ENCODE measurements at regions not wholly inside any gene's neighbourhood (a gene's known extent, or its start where the extent isn't known, plus 50 kb on each side); places are given as distances from the start of the nearest gene placed in this dataset.

DNA sequence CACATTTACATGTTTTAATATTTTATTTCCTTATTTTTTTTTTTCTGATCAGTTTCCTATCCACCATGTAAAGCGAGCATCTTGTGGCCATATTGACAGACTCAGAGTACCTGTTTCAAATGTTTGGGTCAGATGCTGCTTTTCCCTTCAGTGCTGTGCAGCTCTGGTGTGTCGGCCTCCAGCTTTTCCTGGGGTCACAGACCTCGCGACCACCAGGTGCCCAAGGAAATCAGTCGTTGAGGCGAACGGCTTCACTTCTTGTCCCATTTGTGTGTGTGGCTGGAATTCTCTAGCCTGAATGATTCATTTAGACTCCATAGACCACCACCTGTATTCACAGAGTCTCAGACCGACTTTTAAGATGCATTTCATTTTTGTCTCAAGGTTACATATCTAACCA is 166.9 kb upstream of the SPRY4 start:
- no peak for TF ChIP-seq POLR2A (IDR thresholded peaks at IDR 0.05)
- TF ChIP-seq, protein P1, sequence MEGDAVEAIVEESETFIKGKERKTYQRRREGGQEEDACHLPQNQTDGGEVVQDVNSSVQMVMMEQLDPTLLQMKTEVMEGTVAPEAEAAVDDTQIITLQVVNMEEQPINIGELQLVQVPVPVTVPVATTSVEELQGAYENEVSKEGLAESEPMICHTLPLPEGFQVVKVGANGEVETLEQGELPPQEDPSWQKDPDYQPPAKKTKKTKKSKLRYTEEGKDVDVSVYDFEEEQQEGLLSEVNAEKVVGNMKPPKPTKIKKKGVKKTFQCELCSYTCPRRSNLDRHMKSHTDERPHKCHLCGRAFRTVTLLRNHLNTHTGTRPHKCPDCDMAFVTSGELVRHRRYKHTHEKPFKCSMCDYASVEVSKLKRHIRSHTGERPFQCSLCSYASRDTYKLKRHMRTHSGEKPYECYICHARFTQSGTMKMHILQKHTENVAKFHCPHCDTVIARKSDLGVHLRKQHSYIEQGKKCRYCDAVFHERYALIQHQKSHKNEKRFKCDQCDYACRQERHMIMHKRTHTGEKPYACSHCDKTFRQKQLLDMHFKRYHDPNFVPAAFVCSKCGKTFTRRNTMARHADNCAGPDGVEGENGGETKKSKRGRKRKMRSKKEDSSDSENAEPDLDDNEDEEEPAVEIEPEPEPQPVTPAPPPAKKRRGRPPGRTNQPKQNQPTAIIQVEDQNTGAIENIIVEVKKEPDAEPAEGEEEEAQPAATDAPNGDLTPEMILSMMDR (IDR thresholded peaks at IDR 0.05): no peak
- DNase-seq (ENCODE audit: low spot score in 2 of 2): no peak
- intact Hi-C loops (cut with DNase I; ENCODE audit: low total_unique reads): no loop called here
- H3K4me3 ChIP-seq (ENCODE audit: low read depth, poor library complexity, severe bottlenecking): no peak overlapping the region
- WGBS, 2 donors: 77 to 87% methylated on average over 8 of the region's 8 CpGs

GRCh38 chr5:142491270-142491669 is 166.4 kb upstream of the SPRY4 start:
- no peak overlapping the region for H3K4me3 ChIP-seq (ENCODE audit: low read depth, poor library complexity, severe bottlenecking)
- 61 to 68% methylated on average over 8 of the region's 8 CpGs for WGBS, 2 donors
- intact Hi-C loops (cut with DNase I; ENCODE audit: low total_unique reads): no loop called here
- TF ChIP-seq POLR2A (IDR thresholded peaks at IDR 0.05): no peak
- TF ChIP-seq, protein P1 (IDR thresholded peaks at IDR 0.05): no peak
- no peak for DNase-seq (ENCODE audit: low spot score in 2 of 2)

- DNase-seq (ENCODE audit: low spot score in 2 of 2): no peak
- TF ChIP-seq, protein P1 (IDR thresholded peaks at IDR 0.05): no peak
- TF ChIP-seq POLR2A (IDR thresholded peaks at IDR 0.05): no peak
- intact Hi-C loops (cut with DNase I; ENCODE audit: low total_unique reads): no loop called here
- 59 to 69% methylated on average over 2 of the region's 2 CpGs for WGBS, 2 donors
- no peak overlapping the region for H3K4me3 ChIP-seq (ENCODE audit: low read depth, poor library complexity, severe bottlenecking)
Measured at GRCh38 chr5:142486581-142486980, 161.8 kb upstream of the SPRY4 start.

- H3K4me3 ChIP-seq (ENCODE audit: low read depth, poor library complexity, severe bottlenecking): no peak overlapping the region
- no peak for DNase-seq (ENCODE audit: low spot score in 2 of 2)
- intact Hi-C loops (cut with DNase I; ENCODE audit: low total_unique reads): no loop called here
- no peak for TF ChIP-seq POLR2A (IDR thresholded peaks at IDR 0.05)
- TF ChIP-seq, protein P1 (IDR thresholded peaks at IDR 0.05): no peak
- WGBS, 2 donors: 62 to 70% methylated on average over 2 of the region's 2 CpGs
Measured at GRCh38 chr5:142486020-142486419, 161.2 kb upstream of the SPRY4 start.

- intact Hi-C loops (cut with DNase I; ENCODE audit: low total_unique reads): no loop called here
- 95 to 97% methylated on average over 2 of the region's 2 CpGs for WGBS, 2 donors
- no peak overlapping the region for H3K4me3 ChIP-seq (ENCODE audit: low read depth, poor library complexity, severe bottlenecking)
- TF ChIP-seq, protein P1 (IDR thresholded peaks at IDR 0.05): no peak
- no peak for TF ChIP-seq POLR2A (IDR thresholded peaks at IDR 0.05)
- DNase-seq (ENCODE audit: low spot score in 2 of 2): no peak
Measured at GRCh38 chr5:142484821-142485387, 160.1 kb upstream of the SPRY4 start.

DNA sequence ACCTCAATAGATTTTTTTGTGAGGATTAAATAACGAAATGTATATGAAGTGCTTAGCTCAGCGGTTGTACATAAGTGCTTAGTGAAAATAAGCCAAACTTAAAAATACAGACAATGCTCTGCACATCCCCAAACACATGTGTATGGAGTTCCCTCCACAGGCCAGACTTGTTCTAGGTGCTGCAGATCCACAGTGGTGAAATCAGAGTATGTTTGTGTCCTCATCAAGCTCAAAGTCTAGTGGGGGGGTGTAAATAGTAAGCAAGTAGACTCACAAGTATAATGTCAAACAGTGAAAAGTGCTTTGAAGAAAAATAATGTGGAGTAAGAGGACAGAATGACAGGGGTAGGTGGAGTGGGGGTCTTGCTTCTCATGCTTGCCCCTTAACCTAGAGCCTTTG is 157.4 kb upstream of the SPRY4 start:
- no peak overlapping the region for H3K4me3 ChIP-seq (ENCODE audit: low read depth, poor library complexity, severe bottlenecking)
- intact Hi-C loops (cut with DNase I; ENCODE audit: low total_unique reads): no loop called here
- DNase-seq (ENCODE audit: low spot score in 2 of 2): no peak
- 83% methylated on average over 2 of the region's 2 CpGs for WGBS, 2 donors
- TF ChIP-seq POLR2A (IDR thresholded peaks at IDR 0.05): no peak
- TF ChIP-seq, protein P1 (IDR thresholded peaks at IDR 0.05): no peak

All from lower leg skin (tissue), 4 donors.